ENCODE measurements at regions not wholly inside any gene's neighbourhood (a gene's known extent, or its start where the extent isn't known, plus 50 kb on each side); places are given as distances from the start of the nearest gene placed in this dataset.
"Not testable (repeated sequence)": the region's sequence is repeated elsewhere in the genome, so short reads cannot be mapped to it uniquely, and the experiment has no call there.

- not testable (repeated sequence) for DNase-seq
Observed at GRCh38 chr2:89306869-89307637, 615.6 kb downstream of the RPIA start.

GRCh38 chr2:89318990-89319389, 627.5 kb downstream of the RPIA start:
- not testable (repeated sequence) for DNase-seq

DNA sequence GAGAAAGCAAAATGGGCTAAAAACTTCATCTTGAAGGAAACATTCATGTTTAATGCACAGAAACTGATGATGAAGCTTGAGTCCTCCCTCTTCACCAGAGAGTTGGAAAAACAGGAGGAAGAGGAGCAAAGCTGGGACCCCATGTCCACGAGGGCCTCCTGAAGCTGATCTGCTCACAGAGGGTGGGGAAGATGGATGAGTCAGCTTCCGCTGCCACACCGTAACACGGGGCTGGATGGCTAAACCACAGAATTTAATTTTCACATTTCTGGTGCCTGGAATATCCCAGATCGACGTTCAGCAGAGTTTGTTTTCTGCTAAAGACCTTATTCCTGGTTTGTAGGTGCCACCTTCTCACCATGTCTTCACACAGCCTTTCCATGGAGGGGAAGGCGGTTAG, 634.4 kb downstream of the RPIA start:
- not testable (repeated sequence) for DNase-seq

- DNase-seq, result peak; percentile 12 to 40 (median 30)
Observed at GRCh38 chr2:89326455-89326854, 635.0 kb downstream of the RPIA start.

- DNase-seq, result not testable (repeated sequence)
Observed at GRCh38 chr2:89328790-89329189, 637.3 kb downstream of the RPIA start.

Measured in suppressor macrophage (primary cell).